Breast epithelium (tissue), 3 donors: ENCODE measurements at regions not wholly inside any gene's neighbourhood (a gene's known extent, or its start where the extent isn't known, plus 50 kb on each side); places are given as distances from the start of the nearest gene placed in this dataset.

Experiments
- POLR2AphosphoS5 ChIP-seq, 3 donors: sonication (generic); formaldehyde crosslinking; IDR thresholded peaks; one replicate each; pipeline ENCODE4 v1.6.1; 2017; ENCODE audit warnings: antibody characterized with exemption in 3 of 3
- TF ChIP-seq, protein P1 (sequence below), 3 donors: fragments of 450-650 bp; IDR thresholded peaks; one replicate each; pipeline ENCODE4 v1.5.1; 2016 to 2017; ENCODE audit warnings: antibody characterized with exemption in 3 of 3, mild to moderate bottlenecking in 3 of 3, moderate library complexity in 3 of 3

DNA sequence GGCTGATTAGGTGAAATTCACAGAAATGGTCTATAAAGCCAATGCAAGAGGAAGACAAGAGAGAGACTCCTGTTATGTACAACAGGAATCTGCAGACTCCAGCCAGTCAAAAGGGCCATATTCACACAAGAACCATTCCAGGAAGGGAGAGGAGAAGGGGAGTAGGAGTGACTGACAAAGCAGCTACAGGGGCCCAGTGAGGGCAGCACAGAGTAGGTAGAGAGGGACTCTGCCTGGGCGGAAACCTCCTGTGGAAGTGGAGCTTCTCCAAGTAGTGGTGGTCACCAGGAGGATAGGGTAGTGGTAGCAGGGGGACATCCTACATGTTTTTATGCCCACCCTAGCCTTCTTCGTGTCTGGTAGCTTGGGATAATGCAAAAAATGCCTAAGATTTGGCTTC is 667.3 kb downstream of the ACTL7B start:
- TF ChIP-seq, protein P1, sequence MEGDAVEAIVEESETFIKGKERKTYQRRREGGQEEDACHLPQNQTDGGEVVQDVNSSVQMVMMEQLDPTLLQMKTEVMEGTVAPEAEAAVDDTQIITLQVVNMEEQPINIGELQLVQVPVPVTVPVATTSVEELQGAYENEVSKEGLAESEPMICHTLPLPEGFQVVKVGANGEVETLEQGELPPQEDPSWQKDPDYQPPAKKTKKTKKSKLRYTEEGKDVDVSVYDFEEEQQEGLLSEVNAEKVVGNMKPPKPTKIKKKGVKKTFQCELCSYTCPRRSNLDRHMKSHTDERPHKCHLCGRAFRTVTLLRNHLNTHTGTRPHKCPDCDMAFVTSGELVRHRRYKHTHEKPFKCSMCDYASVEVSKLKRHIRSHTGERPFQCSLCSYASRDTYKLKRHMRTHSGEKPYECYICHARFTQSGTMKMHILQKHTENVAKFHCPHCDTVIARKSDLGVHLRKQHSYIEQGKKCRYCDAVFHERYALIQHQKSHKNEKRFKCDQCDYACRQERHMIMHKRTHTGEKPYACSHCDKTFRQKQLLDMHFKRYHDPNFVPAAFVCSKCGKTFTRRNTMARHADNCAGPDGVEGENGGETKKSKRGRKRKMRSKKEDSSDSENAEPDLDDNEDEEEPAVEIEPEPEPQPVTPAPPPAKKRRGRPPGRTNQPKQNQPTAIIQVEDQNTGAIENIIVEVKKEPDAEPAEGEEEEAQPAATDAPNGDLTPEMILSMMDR (IDR thresholded peaks at IDR 0.05): no peak
- TF ChIP-seq POLR2AphosphoS5 (IDR thresholded peaks at IDR 0.05): no peak
